HG02759 (cell line): ENCODE measurements at regions not wholly inside any gene's neighbourhood (a gene's known extent, or its start where the extent isn't known, plus 50 kb on each side); places are given as distances from the start of the nearest gene placed in this dataset.

ENCODE experiments used
- ATAC-seq: cut with Tn5 transposase; IDR thresholded peaks from one replicate; pipeline ENCODE4 v1.9.1; 2021; ENCODE audit warnings: mild to moderate bottlenecking, moderate library complexity; ENCODE audit not compliant: unreplicated experiment

DNA sequence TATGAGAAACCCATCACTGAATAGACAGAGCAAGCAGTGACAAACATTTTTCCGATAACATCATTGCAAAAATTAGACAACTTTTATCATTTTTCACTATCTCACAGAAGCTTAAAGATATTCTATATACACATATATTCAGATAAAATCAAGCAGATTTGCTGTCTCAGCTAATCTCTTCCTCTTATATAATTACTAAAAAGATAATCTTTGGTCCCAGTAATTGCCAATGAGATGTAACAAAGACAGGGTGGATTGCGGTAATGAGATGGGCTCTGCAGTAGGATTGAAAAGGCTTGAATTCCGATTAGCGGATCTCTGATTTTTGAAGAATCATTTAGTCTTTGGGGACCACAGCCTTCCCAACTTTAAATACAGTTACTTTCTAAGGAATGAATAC, 63.5 kb downstream of the SYT4 start:
- no peak for ATAC-seq

DNA sequence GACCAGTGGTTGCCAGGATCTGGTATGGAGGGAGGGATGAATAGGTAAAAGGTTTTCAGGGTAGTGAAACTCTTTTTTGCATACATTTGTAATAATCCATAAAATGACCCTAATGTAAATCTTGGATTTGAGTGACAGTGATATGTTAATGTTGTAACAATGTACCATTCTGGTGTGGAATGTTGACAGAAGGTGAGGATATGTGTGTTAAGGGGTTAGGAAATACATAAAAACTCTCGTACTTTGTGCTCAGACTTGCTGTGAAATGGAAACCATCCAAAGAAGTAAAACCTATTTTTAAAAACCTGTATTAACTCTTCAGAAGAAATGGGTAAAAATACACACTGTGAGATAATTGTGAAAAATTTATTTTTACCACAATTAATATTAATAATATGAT, 66.2 kb downstream of the SYT4 start:
- no peak for ATAC-seq

DNA sequence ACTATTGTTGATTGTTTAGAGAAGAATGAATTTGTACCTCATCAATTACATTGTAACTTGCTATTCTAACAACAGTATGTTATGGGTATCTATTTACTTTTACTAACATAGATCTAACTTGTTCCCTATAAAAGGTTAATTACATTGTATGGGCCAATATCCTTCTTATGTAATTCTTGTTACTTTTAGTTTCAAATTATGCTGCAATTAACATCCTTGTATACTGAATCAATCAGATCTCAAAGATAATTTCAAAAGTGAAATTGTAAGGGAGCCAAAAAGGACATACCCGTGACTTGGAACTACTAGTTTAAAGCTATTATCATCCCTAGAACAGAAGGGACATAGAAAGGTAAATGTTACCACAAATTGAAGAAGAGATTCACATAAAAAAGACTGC, 79.9 kb upstream of the RIT2 start:
- no peak for ATAC-seq

DNA sequence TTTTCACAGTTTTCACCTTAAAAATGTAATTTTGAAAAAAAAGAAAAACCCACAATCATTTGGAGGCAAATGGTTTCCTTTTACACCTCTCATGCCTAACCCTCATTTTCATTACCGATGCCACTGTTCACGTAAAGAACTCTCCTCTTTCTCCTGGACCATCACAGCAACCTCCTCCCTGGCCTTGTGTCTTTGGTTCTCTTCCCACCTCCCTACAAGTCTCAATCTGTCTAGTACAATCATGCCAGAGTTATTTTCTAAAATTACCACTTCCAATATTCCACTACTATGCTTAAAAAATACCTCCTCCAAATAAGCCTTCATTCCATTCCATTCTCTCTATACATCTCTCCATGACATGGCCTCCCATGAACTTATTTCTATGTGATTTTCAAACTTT, 77.9 kb upstream of the RIT2 start:
- ATAC-seq = no peak

DNA sequence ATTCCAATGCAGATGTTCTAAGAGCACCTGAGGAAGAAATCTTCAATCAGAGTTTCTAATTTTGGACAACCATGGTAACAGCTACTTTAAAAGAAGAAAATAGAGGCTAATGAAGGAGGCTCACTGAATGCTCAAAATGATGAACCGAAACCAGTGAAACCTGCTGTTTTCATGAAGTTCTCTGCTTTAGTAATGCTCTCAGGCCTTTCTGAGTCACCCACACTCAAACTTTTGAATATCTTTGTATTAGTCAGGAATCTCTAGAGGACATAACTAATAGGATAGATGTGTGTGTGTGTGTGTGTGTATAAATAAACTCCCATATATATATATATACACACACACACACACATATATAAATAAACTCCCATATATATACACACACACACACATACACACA, 76.9 kb upstream of the RIT2 start:
- peak; percentile 86 for ATAC-seq

DNA sequence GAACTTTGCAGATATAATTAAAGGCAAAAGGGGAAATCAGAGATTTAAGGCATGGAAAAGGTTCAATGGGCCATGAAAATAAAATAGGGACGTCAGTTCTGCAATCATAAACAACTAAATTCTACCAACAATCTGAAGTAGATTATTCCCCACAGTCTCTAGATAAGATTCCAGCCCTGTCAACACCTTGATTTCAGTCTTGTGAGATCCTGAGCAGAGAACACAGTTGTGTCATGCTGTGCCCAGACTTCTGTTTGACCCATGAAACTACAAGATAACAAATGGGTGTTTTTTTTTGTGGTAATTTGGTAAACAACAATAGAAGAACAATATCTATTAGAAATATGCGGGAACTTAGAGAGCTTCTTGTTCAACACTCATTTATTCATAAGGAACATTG, 66.2 kb upstream of the RIT2 start:
- ATAC-seq = no peak

DNA sequence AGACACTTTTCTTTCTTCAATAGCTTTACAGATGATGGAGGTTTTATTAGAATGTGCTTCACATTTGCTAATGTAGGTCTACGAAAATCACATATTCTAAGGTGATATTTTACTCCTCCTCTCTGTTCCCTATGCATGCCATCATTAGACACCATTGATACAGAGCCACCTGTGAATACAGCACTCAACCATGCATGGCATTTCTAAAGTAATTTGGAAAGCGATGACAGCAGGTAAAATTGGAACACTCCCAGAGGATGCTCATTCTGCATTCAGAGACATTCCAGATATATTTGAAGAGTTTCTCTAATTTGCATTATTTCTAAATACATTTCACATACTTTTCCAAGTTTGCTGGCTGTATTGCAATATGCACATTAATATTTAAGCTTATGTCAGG, 65.3 kb upstream of the RIT2 start:
- ATAC-seq = no peak

DNA sequence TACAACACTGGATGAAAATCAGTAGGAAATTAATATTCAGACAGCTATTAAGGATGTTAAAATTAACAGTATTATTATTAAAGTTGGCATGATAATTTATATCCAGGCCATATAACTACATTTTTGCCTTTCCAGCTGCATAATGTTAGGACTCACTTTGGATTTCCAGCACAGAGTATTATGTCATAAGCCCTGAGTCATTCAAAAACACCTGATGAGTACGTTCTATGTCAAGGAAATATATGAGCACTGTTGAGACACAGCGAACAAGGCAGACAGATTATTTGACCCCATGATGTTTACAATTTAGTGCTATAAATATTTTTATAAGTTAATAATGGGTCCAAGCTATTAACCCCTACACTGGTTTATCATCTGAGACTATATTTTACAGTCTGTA, 59.8 kb upstream of the RIT2 start:
- no peak for ATAC-seq

DNA sequence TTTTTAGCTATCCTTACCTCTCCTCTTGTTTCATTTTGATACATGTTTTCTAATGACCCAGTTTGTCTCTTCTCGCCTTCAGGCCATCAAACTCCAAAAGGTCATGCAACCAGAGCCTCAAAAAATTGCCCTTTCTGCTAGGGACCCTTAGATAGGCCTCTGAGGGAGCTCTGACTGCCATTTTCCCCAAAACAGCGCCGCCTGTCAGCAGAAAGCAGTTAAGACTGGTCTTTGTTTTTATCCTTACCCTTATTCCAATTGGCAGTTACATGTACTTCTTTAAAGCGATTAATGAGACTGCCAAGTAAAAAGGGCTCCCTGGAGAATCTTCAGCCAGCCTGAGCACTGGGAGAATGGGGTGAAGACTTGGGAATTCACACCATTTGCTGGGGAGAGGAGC, 55.1 kb upstream of the RIT2 start:
- no peak for ATAC-seq
